ENCODE measurements at regions not wholly inside any gene's neighbourhood (a gene's known extent, or its start where the extent isn't known, plus 50 kb on each side); places are given as distances from the start of the nearest gene placed in this dataset.

- TF ChIP-seq, protein P1, sequence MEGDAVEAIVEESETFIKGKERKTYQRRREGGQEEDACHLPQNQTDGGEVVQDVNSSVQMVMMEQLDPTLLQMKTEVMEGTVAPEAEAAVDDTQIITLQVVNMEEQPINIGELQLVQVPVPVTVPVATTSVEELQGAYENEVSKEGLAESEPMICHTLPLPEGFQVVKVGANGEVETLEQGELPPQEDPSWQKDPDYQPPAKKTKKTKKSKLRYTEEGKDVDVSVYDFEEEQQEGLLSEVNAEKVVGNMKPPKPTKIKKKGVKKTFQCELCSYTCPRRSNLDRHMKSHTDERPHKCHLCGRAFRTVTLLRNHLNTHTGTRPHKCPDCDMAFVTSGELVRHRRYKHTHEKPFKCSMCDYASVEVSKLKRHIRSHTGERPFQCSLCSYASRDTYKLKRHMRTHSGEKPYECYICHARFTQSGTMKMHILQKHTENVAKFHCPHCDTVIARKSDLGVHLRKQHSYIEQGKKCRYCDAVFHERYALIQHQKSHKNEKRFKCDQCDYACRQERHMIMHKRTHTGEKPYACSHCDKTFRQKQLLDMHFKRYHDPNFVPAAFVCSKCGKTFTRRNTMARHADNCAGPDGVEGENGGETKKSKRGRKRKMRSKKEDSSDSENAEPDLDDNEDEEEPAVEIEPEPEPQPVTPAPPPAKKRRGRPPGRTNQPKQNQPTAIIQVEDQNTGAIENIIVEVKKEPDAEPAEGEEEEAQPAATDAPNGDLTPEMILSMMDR (IDR thresholded peaks at IDR 0.05; ENCODE audit: insufficient read depth, low read length, severe bottlenecking) = no peak
- FAIRE-seq (no peak), DNase-seq (ENCODE audit: low read depth) (no peak)
- Histone ChIP-seq H3K4me3 (ENCODE audit: low read depth, low read length) (no peak overlapping the region), H3K36me3 (ENCODE audit: control insufficient read depth, insufficient read depth, low read length) (no peaks in the 10 kb centered on the region), H3K27me3 (ENCODE audit: control insufficient read depth, insufficient read depth, low read length) (no peaks in the 10 kb centered on the region)
These were observed 356.3 kb upstream of the TBL1XR1 start for GRCh38 chr3:177553579-177553978.

DNA sequence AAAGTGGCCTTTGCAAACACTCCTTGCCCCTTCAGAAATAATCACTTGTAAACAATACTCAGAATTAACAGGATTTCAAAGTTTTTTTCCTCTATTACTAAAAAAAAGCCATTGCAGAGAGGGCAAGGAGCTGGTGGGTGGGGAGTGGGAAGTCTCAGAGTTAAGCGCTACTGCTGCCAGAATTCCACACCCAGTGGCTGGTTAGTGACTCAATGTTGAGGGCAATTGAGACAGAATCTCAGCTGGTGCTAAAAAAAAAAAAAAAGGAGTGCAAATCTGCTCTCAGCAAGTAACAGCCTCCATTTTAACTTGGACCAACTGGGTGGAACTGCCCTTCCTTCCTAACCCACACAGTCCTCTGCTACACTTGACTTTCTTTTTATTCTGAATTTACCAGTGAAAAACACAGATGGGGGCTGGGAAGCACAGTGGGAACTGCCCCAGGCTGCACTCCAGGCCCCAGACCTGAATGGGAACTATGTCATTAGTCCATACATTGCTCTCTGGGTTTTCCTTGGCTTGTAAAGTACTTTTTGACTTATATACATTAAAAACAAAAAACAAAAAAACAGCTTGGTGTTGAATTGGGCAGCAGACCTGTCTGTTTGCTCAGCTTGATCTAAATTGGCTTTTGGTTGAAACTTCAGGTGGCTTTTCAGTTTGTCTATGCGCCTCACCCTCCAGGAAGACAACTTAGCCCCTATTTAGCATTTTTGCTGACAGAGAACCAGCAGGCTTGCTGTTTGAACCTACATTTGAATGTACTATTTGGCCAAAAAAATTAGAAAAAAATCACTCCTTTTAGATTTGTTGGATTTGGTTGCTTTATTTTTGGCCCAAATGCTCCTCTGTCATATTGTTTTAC lies 357.8 kb upstream of the TBL1XR1 start:
- DNase-seq (ENCODE audit: low read depth) (peak; percentile 86), FAIRE-seq (no peak)
- Histone ChIP-seq H3K36me3 (ENCODE audit: control insufficient read depth, insufficient read depth, low read length) (no peaks in the 10 kb centered on the region), H3K4me3 (ENCODE audit: low read depth, low read length) (no peak overlapping the region), H3K27me3 (ENCODE audit: control insufficient read depth, insufficient read depth, low read length) (no peaks in the 10 kb centered on the region)
- TF ChIP-seq, protein P1 (IDR thresholded peaks at IDR 0.05; ENCODE audit: insufficient read depth, low read length, severe bottlenecking) = no peak

DNA sequence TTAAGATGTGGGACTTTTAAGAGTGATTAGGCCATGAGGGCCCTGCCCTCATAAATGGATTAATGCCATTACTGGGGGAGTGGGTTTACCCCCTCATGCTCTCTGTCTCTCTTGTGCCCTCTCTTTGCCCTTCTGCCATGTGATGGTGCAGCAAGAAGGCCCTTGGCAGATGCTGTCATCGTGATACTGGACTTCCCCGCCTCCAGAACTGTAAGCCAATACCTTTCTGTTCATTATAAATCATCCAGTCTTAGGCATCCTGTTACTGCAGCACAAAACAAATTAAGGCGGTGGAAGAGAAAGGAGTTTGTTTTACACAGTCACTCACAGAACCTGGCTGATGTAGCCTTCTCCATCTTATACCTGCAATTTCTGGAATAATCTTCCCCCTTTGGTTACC lies 360.3 kb upstream of the TBL1XR1 start:
- H3K36me3 ChIP-seq (ENCODE audit: control insufficient read depth, insufficient read depth, low read length) = no peaks in the 10 kb centered on the region
- no peak for DNase-seq (ENCODE audit: low read depth)
- no peak for FAIRE-seq
- H3K27me3 ChIP-seq (ENCODE audit: control insufficient read depth, insufficient read depth, low read length) = no peaks in the 10 kb centered on the region
- no peak overlapping the region for H3K4me3 ChIP-seq (ENCODE audit: low read depth, low read length)
- TF ChIP-seq, protein P1 (IDR thresholded peaks at IDR 0.05; ENCODE audit: insufficient read depth, low read length, severe bottlenecking) = no peak

DNA sequence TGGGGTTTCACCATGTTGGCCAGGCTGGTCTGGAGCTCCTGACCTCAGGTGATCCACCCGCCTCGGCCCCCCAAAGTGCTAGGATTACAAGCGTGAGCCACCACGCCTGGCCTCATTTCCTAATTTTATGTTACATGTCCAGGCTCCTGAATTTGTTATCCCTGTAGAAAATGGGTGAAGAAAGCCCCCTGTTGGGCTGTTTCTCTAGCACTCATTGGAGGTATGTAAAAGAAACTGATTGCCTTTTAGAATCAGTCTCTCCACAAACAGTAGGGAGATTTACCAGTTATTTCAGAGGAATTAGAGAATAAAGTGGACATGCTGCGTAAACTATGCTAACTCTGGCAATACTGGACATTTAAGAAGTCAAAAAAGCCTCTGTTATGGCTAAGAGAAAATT lies 364.1 kb upstream of the TBL1XR1 start:
- no peaks in the 10 kb centered on the region for H3K27me3 ChIP-seq (ENCODE audit: control insufficient read depth, insufficient read depth, low read length)
- TF ChIP-seq, protein P1 (IDR thresholded peaks at IDR 0.05; ENCODE audit: insufficient read depth, low read length, severe bottlenecking) = no peak
- no peak overlapping the region for H3K4me3 ChIP-seq (ENCODE audit: low read depth, low read length)
- H3K36me3 ChIP-seq (ENCODE audit: control insufficient read depth, insufficient read depth, low read length) = no peaks in the 10 kb centered on the region
- FAIRE-seq (no peak), DNase-seq (ENCODE audit: low read depth) (no peak)

DNA sequence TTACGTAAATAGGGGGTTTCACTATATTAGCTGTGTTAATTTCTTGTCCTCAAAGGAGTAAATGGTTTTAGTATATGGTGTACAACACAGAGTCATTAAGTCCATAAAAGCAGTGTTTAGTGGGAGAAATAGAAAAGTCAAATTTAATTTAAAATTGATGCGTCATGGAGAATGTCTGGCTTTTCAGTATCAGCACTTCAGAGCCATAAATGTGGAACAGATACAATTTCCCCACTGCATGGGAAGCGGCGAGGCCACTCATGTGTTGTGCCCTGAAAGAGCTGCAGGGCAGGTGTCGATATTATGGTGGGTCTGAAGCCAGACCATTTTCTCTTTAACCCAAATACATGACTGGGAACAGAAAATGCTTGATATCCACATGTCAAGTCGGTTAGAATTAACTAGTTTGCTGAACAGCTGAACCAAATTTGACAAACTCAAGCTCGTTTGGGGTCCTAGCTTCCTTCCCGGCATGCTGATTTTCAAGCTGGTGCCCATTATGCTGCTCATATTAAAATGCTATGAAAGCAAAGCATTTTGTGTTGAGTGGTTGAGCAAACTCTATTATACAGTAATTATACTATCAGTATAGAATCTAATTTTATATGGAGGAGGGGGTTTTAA lies 364.6 kb upstream of the TBL1XR1 start:
- FAIRE-seq (no peak), DNase-seq (ENCODE audit: low read depth) (no peak)
- TF ChIP-seq, protein P1 (IDR thresholded peaks at IDR 0.05; ENCODE audit: insufficient read depth, low read length, severe bottlenecking) = no peak
- Histone ChIP-seq H3K27me3 (ENCODE audit: control insufficient read depth, insufficient read depth, low read length) (no peaks in the 10 kb centered on the region), H3K36me3 (ENCODE audit: control insufficient read depth, insufficient read depth, low read length) (no peaks in the 10 kb centered on the region), H3K4me3 (ENCODE audit: low read depth, low read length) (no peak overlapping the region)
